ENCODE measurements at regions not wholly inside any gene's neighbourhood (a gene's known extent, or its start where the extent isn't known, plus 50 kb on each side); places are given as distances from the start of the nearest gene placed in this dataset.

DNA sequence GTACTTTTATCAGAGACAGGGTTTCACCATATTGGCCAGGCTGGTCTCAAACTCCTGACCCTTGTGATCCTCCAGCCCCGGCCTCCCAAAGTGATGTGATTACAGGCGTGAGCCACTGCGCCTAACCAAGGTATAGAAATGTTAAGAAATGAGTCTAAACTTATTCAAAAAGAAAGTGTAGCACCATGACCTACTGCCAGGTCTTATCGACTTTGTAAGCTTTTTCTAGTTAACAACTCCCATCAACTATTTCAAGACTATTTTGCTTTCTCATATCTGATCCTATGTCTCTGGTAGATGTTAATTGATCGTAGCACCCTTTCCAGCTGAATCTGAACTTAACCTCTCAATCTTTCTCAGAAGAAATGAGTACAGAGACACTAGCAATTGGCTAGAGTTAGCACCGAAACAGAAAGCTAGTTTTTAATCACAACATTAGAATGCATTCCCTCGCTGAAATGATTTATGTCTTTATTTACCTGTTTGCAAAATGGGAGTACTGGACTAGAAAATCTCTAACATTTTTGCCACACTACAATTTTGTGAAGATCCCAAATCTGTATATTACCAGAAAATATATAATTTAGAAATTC is 114.0 kb upstream of the HGF start:
- Histone ChIP-seq H4K20me1 (ENCODE audit: insufficient read depth, low read length) (no peaks in the 10 kb centered on the region), H2AFZ (ENCODE audit: low read length) (no peak overlapping the region), H3K27ac (ENCODE audit: low read length) (no peak overlapping the region), H3K9me2 (replicated peaks; ENCODE audit: insufficient read depth, low read length) (no peaks in the 10 kb centered on the region), H3K4me1 (ENCODE audit: low read length) (peaks cover 33% of the 10 kb centered on the region), H3K27me3 (replicated peaks; ENCODE audit: insufficient read depth, low read length) (no peaks in the 10 kb centered on the region), H3K79me2 (ENCODE audit: low read length) (no peaks in the 10 kb centered on the region), H3K4me3 (ENCODE audit: low read length) (no peak overlapping the region), H3K4me2 (ENCODE audit: low read depth, low read length) (no peak overlapping the region), H3K9ac (ENCODE audit: low read length) (no peak overlapping the region), H3K9me3 (replicated peaks; ENCODE audit: insufficient read depth, low read length) (no peaks in the 10 kb centered on the region), H3F3A (ENCODE audit: insufficient read depth, low read length) (peaks cover 16% of the 10 kb centered on the region), H3K36me3 (replicated peaks; ENCODE audit: insufficient read depth, low read length) (no peaks in the 10 kb centered on the region)
- no peak for DNase-seq
- TF ChIP-seq, protein P1, sequence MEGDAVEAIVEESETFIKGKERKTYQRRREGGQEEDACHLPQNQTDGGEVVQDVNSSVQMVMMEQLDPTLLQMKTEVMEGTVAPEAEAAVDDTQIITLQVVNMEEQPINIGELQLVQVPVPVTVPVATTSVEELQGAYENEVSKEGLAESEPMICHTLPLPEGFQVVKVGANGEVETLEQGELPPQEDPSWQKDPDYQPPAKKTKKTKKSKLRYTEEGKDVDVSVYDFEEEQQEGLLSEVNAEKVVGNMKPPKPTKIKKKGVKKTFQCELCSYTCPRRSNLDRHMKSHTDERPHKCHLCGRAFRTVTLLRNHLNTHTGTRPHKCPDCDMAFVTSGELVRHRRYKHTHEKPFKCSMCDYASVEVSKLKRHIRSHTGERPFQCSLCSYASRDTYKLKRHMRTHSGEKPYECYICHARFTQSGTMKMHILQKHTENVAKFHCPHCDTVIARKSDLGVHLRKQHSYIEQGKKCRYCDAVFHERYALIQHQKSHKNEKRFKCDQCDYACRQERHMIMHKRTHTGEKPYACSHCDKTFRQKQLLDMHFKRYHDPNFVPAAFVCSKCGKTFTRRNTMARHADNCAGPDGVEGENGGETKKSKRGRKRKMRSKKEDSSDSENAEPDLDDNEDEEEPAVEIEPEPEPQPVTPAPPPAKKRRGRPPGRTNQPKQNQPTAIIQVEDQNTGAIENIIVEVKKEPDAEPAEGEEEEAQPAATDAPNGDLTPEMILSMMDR (IDR thresholded peaks at IDR 0.05; ENCODE audit: low read length): no peak
- TF ChIP-seq EZH2phosphoT487 (IDR thresholded peaks at IDR 0.05; ENCODE audit: low read length) (no peak), EZH2 (optimal IDR thresholded peaks at IDR 0.05; ENCODE audit: low read depth, low read length) (no peak)

DNA sequence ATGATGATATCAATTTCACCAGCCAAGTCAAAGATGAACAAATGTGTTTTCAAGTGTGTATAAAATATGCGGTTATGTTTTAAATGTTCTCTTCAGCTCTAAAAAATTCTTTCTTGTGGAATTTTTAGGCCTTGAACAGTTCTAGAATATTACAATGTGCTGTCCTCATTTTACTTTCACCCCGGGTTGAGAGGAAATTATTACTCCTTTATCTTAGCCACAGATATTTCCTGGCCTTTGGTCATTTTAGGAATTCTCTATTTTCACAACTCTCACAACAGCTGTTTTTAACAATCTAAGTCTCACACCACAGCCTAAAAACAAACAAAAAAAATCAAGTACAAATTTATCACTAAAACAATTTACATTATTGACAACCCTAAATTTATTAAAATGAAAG is 112.2 kb upstream of the HGF start:
- Histone ChIP-seq H3K4me2 (ENCODE audit: low read depth, low read length) (no peak overlapping the region), H3K79me2 (ENCODE audit: low read length) (no peaks in the 10 kb centered on the region), H3K9me2 (replicated peaks; ENCODE audit: insufficient read depth, low read length) (no peaks in the 10 kb centered on the region), H3K9me3 (replicated peaks; ENCODE audit: insufficient read depth, low read length) (no peaks in the 10 kb centered on the region), H3K27me3 (replicated peaks; ENCODE audit: insufficient read depth, low read length) (no peaks in the 10 kb centered on the region), H2AFZ (ENCODE audit: low read length) (no peak overlapping the region), H3K4me1 (ENCODE audit: low read length) (peaks cover 19% of the 10 kb centered on the region), H3K27ac (ENCODE audit: low read length) (no peak overlapping the region), H4K20me1 (ENCODE audit: insufficient read depth, low read length) (no peaks in the 10 kb centered on the region), H3K4me3 (ENCODE audit: low read length) (no peak overlapping the region), H3K36me3 (replicated peaks; ENCODE audit: insufficient read depth, low read length) (no peaks in the 10 kb centered on the region), H3K9ac (ENCODE audit: low read length) (no peak overlapping the region), H3F3A (ENCODE audit: insufficient read depth, low read length) (peaks cover 1% of the 10 kb centered on the region)
- TF ChIP-seq, protein P1 (IDR thresholded peaks at IDR 0.05; ENCODE audit: low read length): no peak
- TF ChIP-seq EZH2phosphoT487 (IDR thresholded peaks at IDR 0.05; ENCODE audit: low read length) (no peak), EZH2 (optimal IDR thresholded peaks at IDR 0.05; ENCODE audit: low read depth, low read length) (no peak)
- DNase-seq: no peak

DNA sequence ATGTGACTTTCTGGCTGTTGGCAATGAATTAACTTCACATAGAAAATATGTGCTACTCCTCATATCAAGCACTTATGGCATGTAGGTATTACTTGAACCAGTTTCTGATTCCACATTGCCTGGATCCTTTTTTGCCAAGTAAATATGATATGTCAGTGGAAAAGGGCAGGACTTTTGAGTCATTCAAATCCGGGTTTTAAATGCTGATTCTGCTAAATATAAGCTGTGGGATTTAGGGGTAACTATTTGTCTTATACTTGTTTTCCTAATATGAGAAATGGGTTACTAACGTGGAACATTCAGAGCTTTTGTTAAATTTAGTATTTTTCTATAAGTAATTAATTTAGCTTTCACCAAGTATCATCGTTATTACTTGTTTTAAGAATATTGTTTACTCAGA is 108.0 kb upstream of the HGF start:
- Histone ChIP-seq H3K4me2 (ENCODE audit: low read depth, low read length) (no peak overlapping the region), H3K4me1 (ENCODE audit: low read length) (peaks cover 23% of the 10 kb centered on the region), H3K9me3 (replicated peaks; ENCODE audit: insufficient read depth, low read length) (no peaks in the 10 kb centered on the region), H3K9me2 (replicated peaks; ENCODE audit: insufficient read depth, low read length) (no peaks in the 10 kb centered on the region), H2AFZ (ENCODE audit: low read length) (no peak overlapping the region), H3K36me3 (replicated peaks; ENCODE audit: insufficient read depth, low read length) (no peaks in the 10 kb centered on the region), H4K20me1 (ENCODE audit: insufficient read depth, low read length) (no peaks in the 10 kb centered on the region), H3K79me2 (ENCODE audit: low read length) (no peaks in the 10 kb centered on the region), H3K27me3 (replicated peaks; ENCODE audit: insufficient read depth, low read length) (no peaks in the 10 kb centered on the region), H3F3A (ENCODE audit: insufficient read depth, low read length) (no peaks in the 10 kb centered on the region), H3K4me3 (ENCODE audit: low read length) (no peak overlapping the region), H3K27ac (ENCODE audit: low read length) (no peak overlapping the region), H3K9ac (ENCODE audit: low read length) (no peak overlapping the region)
- no peak for DNase-seq
- TF ChIP-seq, protein P1 (IDR thresholded peaks at IDR 0.05; ENCODE audit: low read length): no peak

Data from MM.1S (cell line).